B cell (primary cell): ENCODE measurements at regions not wholly inside any gene's neighbourhood (a gene's known extent, or its start where the extent isn't known, plus 50 kb on each side); places are given as distances from the start of the nearest gene placed in this dataset.

Experiments used
- CTCF ChIP-seq: fragments of 200-600 bp; IDR thresholded peaks from one replicate; pipeline ENCODE4 v1.8.0; 2022; ENCODE audit warnings: antibody characterized with exemption, mild to moderate bottlenecking
- EZH2 ChIP-seq: IDR thresholded peaks from 2 replicates; pipeline ENCODE4 v1.6.1; 2012; ENCODE audit warnings: borderline replicate concordance, low read depth, mild to moderate bottlenecking, moderate library complexity, low read length; ENCODE audit not compliant: insufficient read depth, poor library complexity, severe bottlenecking

GRCh38 chr1:69479734-69480133, 88.0 kb upstream of the LRRC7 start:
- TF ChIP-seq CTCF (no peak), EZH2 (no peak)
